Spleen (tissue), 7 donors: ENCODE measurements at regions not wholly inside any gene's neighbourhood (a gene's known extent, or its start where the extent isn't known, plus 50 kb on each side); places are given as distances from the start of the nearest gene placed in this dataset.

Experiments
- POLR2A ChIP-seq, 3 donors: fragments of 450-650 bp; IDR thresholded peaks; one replicate each; pipeline ENCODE4 v1.5.1; 2017; ENCODE audit warnings: antibody characterized with exemption in 3 of 3, mild to moderate bottlenecking in 1 of 3
- POLR2AphosphoS5 ChIP-seq, 3 donors: sonication (generic); formaldehyde crosslinking; IDR thresholded peaks; one replicate each; pipeline ENCODE4 v1.5.1; 2017; ENCODE audit warnings: antibody characterized with exemption in 3 of 3
- TF ChIP-seq, protein P1 (sequence below), 11 experiments: fragments of 200-600 bp in 7 of 11; fragments of 450-650 bp in 4 of 11; sonication (generic) in 4 of 11; IDR thresholded peaks in 8 of 11; conservative IDR thresholded peaks in 3 of 11; 1 replicate in 7 of 11; 2 replicates in 4 of 11; pipeline versions ENCODE4 v1.4.0 to v1.8.0; 2016 to 2021; ENCODE audit warnings: antibody characterized with exemption in 11 of 11, inconsistent platforms in 4 of 11, mild to moderate bottlenecking in 1 of 11
- donor health status: DM: no; HTN: no; CAD: no; lungs with moderate emphysema.
- donor health status: DM: no; HTN: no; CAD: no.
- donor health status: DM: no; HTN: no; CAD: no.

DNA sequence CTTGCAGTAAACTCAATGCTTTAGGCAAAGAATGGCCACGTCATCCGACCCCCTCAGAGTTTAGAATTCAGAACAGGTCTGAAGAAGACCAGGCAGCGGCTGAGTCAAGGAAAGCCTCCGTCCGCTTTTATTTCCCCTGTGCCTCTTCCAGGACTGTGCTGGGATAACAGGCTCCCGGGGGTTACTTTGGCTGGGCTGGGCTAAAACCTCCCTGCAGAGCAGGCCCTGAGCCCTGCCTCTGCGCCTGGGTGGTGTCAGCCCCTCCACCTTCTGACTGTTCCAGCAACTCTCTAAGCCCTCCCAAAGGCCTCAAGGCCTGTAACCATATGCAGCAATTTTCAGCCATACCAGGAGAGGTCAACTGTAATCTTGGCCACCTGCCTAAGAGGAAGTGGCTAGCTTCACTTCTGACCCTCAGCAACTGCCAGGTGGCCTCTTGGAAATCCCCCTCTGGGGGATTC lies 166.5 kb downstream of the RPIA start:
- TF ChIP-seq, protein P1, sequence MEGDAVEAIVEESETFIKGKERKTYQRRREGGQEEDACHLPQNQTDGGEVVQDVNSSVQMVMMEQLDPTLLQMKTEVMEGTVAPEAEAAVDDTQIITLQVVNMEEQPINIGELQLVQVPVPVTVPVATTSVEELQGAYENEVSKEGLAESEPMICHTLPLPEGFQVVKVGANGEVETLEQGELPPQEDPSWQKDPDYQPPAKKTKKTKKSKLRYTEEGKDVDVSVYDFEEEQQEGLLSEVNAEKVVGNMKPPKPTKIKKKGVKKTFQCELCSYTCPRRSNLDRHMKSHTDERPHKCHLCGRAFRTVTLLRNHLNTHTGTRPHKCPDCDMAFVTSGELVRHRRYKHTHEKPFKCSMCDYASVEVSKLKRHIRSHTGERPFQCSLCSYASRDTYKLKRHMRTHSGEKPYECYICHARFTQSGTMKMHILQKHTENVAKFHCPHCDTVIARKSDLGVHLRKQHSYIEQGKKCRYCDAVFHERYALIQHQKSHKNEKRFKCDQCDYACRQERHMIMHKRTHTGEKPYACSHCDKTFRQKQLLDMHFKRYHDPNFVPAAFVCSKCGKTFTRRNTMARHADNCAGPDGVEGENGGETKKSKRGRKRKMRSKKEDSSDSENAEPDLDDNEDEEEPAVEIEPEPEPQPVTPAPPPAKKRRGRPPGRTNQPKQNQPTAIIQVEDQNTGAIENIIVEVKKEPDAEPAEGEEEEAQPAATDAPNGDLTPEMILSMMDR (IDR thresholded peaks at IDR 0.05 in 8 of 11, conservative IDR thresholded peaks at IDR 0.05 in 3 of 11): no peak
- no peak for TF ChIP-seq POLR2A (IDR thresholded peaks at IDR 0.05)
- TF ChIP-seq POLR2AphosphoS5 (IDR thresholded peaks at IDR 0.05): peak; percentile 57 to 80 (median 76)
